ENCODE measurements at regions not wholly inside any gene's neighbourhood (a gene's known extent, or its start where the extent isn't known, plus 50 kb on each side); places are given as distances from the start of the nearest gene placed in this dataset.

GRCh38 chr9:103371152-103371551 lies 376.0 kb downstream of the CYLC2 start (continued):
- TF ChIP-seq SRF (IDR thresholded peaks at IDR 0.05; ENCODE audit: low read depth, low read length) (no peak), JUN (IDR thresholded peaks at IDR 0.05; ENCODE audit: low read depth, low read length) (no peak), SIN3A (conservative IDR thresholded peaks at IDR 0.05 in 1 of 2, IDR thresholded peaks at IDR 0.05 in 1 of 2; ENCODE audit: low read depth in 1 of 2, low read length in 2 of 2) (no peak), CHD2 (IDR thresholded peaks at IDR 0.05; ENCODE audit: low read length) (no peak), SIRT6 (IDR thresholded peaks at IDR 0.05; ENCODE audit: low read length) (no peak)
